Smooth muscle cell (in vitro differentiated cells): ENCODE measurements at regions not wholly inside any gene's neighbourhood (a gene's known extent, or its start where the extent isn't known, plus 50 kb on each side); places are given as distances from the start of the nearest gene placed in this dataset.

Experiments
- DNase-seq: peaks from one replicate; lab custom pipeline; 2025; ENCODE audit not compliant: unreplicated experiment; lab: John Stamatoyannopoulos, UW
- H2AFZ ChIP-seq: fragments of 200-600 bp; sonication (generic); 2 replicates; pipeline ENCODE4 v1.6.0; 2016; ENCODE audit warnings: antibody characterized with exemption, low read depth, mild to moderate bottlenecking
- H3F3A ChIP-seq: fragments of 200-600 bp; sonication (generic); 2 replicates; pipeline ENCODE4 v1.6.0; 2017; ENCODE audit warnings: antibody characterized with exemption, low read depth
- H3K27ac ChIP-seq: fragments of 200-600 bp; sonication (generic); 2 replicates; pipeline ENCODE4 v1.5.1; 2016; ENCODE audit warnings: low read depth, mild to moderate bottlenecking
- H3K27me3 ChIP-seq: fragments of 200-600 bp; sonication (generic); 2 replicates; pipeline ENCODE4 v1.6.1; 2016; ENCODE audit warnings: low read depth, mild to moderate bottlenecking
- H3K36me3 ChIP-seq: fragments of 200-600 bp; sonication (generic); 2 replicates; pipeline ENCODE4 v1.5.1; 2016; ENCODE audit warnings: low read depth
- H3K4me1 ChIP-seq: fragments of 200-600 bp; sonication (generic); 2 replicates; pipeline ENCODE4 v1.5.1; 2016; ENCODE audit warnings: low read depth
- H3K4me2 ChIP-seq: fragments of 200-600 bp; sonication (generic); 2 replicates; pipeline ENCODE4 v1.6.0; 2016; ENCODE audit warnings: mild to moderate bottlenecking
- H3K4me3 ChIP-seq: fragments of 200-600 bp; sonication (generic); 2 replicates; pipeline ENCODE4 v1.5.1; 2016; ENCODE audit warnings: mild to moderate bottlenecking
- H3K79me2 ChIP-seq: fragments of 200-600 bp; sonication (generic); 2 replicates; pipeline ENCODE4 v1.6.0; 2016; ENCODE audit warnings: low read depth, mild to moderate bottlenecking
- H3K9ac ChIP-seq: fragments of 200-600 bp; sonication (generic); 2 replicates; pipeline ENCODE4 v1.6.0; 2016; ENCODE audit warnings: low read depth
- H3K9me3 ChIP-seq: fragments of 200-600 bp; sonication (generic); replicated peaks from 2 replicates; pipeline ENCODE4 v1.5.1; 2016; ENCODE audit warnings: low read depth
- H4K20me1 ChIP-seq: fragments of 200-600 bp; sonication (generic); 2 replicates; pipeline ENCODE4 v1.6.0; 2016; ENCODE audit warnings: low read depth
- WGBS: methylation state at CpG from one replicate; pipeline ENCODE4 v1.1.7; 2016; ENCODE audit warnings: low lambda C conversion rate; 5-methylcytosine and 5-hydroxymethylcytosine counted together
- TF ChIP-seq, protein P1 (sequence below): fragments of 200-600 bp; sonication (generic); IDR thresholded peaks from 2 replicates; pipeline ENCODE4 v1.5.1; 2017; ENCODE audit warnings: borderline replicate concordance, mild to moderate bottlenecking, antibody characterized with exemption; ENCODE audit not compliant: insufficient read depth, poor library complexity, severe bottlenecking

DNA sequence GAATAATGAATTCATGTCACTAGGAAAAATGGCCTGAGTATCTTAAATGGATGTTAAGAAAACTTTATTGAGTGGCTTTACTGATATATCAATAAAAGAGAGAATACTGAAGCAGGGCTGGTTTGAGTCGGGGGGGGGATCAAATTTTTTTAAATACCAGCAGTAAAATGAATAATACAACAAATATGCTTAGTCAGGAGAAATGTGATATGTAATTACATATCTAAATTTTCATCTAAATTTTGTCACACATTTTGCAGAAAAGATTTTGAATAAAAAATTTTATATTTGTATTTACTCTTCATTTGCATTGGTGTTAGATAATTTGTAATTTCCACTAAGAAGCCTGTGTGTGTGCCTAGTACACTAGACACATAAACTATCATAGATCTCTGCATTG, 2300.2 kb downstream of the MRPL39 start:
- DNase-seq: no peak
- no peaks in the 10 kb centered on the region for H3K4me1 ChIP-seq
- H3F3A ChIP-seq: no peaks in the 10 kb centered on the region
- H3K79me2 ChIP-seq: no peaks in the 10 kb centered on the region
- no peak overlapping the region for H3K27ac ChIP-seq
- no peaks in the 10 kb centered on the region for H3K9me3 ChIP-seq
- TF ChIP-seq, protein P1, sequence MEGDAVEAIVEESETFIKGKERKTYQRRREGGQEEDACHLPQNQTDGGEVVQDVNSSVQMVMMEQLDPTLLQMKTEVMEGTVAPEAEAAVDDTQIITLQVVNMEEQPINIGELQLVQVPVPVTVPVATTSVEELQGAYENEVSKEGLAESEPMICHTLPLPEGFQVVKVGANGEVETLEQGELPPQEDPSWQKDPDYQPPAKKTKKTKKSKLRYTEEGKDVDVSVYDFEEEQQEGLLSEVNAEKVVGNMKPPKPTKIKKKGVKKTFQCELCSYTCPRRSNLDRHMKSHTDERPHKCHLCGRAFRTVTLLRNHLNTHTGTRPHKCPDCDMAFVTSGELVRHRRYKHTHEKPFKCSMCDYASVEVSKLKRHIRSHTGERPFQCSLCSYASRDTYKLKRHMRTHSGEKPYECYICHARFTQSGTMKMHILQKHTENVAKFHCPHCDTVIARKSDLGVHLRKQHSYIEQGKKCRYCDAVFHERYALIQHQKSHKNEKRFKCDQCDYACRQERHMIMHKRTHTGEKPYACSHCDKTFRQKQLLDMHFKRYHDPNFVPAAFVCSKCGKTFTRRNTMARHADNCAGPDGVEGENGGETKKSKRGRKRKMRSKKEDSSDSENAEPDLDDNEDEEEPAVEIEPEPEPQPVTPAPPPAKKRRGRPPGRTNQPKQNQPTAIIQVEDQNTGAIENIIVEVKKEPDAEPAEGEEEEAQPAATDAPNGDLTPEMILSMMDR: no peak
- H3K9ac ChIP-seq: no peak overlapping the region
- no peaks in the 10 kb centered on the region for H4K20me1 ChIP-seq
- H3K36me3 ChIP-seq: no peaks in the 10 kb centered on the region
- no peaks in the 10 kb centered on the region for H3K27me3 ChIP-seq
- 83% methylated on average over 1 of the region's 1 CpG for WGBS
- no peak overlapping the region for H3K4me2 ChIP-seq
- H3K4me3 ChIP-seq: no peak overlapping the region
- H2AFZ ChIP-seq: no peak overlapping the region

DNA sequence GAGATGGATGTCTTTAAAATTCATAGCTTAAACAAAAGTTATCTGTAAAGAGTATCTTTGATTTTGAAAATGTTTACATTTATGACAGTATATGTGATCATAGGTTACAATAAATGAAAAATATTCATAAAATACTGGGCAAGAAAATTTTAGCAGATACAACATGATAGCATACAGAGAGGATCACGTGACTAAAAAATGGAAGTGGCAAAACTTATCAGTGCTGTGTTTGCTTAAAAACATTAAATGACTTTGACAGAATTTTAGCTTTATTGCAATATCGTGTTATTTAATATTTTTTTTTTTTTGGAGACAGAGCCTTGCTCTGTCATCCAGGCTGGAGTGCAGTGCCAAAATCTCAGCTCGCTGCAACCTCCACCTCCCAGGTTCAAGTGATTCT, 2294.1 kb downstream of the NCAM2 start:
- H3K9ac ChIP-seq: no peak overlapping the region
- H3K27me3 ChIP-seq: no peaks in the 10 kb centered on the region
- H3K79me2 ChIP-seq: no peaks in the 10 kb centered on the region
- H3K36me3 ChIP-seq: no peaks in the 10 kb centered on the region
- no peak overlapping the region for H3K27ac ChIP-seq
- WGBS: 86% methylated on average over 3 of the region's 3 CpGs
- H4K20me1 ChIP-seq: no peaks in the 10 kb centered on the region
- DNase-seq: no peak
- TF ChIP-seq, protein P1: no peak
- no peaks in the 10 kb centered on the region for H3K9me3 ChIP-seq
- no peak overlapping the region for H3K4me3 ChIP-seq
- H3K4me1 ChIP-seq: no peaks in the 10 kb centered on the region
- no peak overlapping the region for H3K4me2 ChIP-seq
- no peaks in the 10 kb centered on the region for H3F3A ChIP-seq
- no peak overlapping the region for H2AFZ ChIP-seq

DNA sequence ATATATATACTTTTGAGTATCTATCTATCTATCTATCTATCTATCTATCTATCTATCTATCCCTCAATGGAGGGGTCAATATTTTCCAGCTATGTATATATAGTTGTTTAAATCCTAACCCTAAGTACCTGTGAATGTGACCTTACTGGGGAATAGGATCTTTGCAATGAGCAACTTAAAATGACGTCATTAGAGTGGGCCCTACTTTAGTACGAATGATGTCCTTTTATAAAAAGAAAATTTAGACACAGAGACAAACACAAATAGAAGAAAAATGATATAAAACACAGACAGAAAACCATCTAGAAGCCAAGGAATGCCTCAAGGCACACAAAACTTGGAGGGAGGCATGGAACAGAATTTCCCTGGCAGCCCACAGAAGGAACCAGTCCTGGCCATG, 2283.7 kb downstream of the NCAM2 start:
- Histone ChIP-seq H4K20me1 (no peaks in the 10 kb centered on the region), H3K4me2 (no peak overlapping the region), H3K27me3 (no peaks in the 10 kb centered on the region), H3K4me3 (no peak overlapping the region), H2AFZ (no peak overlapping the region), H3K9ac (no peak overlapping the region), H3K9me3 (no peaks in the 10 kb centered on the region), H3F3A (no peaks in the 10 kb centered on the region), H3K79me2 (no peaks in the 10 kb centered on the region), H3K4me1 (no peaks in the 10 kb centered on the region), H3K36me3 (no peaks in the 10 kb centered on the region), H3K27ac (no peak overlapping the region)
- WGBS: 86% methylated on average over 2 of the region's 2 CpGs
- no peak for DNase-seq
- TF ChIP-seq, protein P1: no peak

DNA sequence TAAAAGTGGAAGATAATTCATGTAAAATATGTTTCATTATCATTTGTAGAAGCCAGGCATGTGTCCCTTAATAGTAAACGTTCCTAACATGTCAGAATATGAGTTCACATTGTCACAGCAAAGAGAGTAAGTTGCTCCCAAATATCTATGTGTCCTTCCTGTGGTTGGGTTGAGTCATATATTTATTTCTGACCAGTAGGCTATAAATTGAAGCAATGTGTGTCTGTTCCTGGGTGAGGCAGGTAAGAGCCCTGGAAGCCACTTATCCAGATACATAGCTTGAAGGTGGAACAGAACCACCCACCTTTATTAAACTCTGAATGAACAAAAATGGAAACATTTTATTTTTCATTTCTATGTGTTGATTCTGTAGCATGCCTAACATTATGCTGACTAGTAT, 2251.6 kb downstream of the NCAM2 start:
- Histone ChIP-seq H3K27ac (no peak overlapping the region), H3K36me3 (no peaks in the 10 kb centered on the region), H4K20me1 (no peaks in the 10 kb centered on the region), H3K4me2 (no peak overlapping the region), H3K4me1 (no peaks in the 10 kb centered on the region), H3F3A (no peaks in the 10 kb centered on the region), H2AFZ (no peak overlapping the region), H3K4me3 (no peak overlapping the region), H3K9me3 (no peaks in the 10 kb centered on the region), H3K27me3 (no peaks in the 10 kb centered on the region), H3K9ac (no peak overlapping the region), H3K79me2 (no peaks in the 10 kb centered on the region)
- no peak for DNase-seq
- TF ChIP-seq, protein P1: no peak
- 75% methylated on average over 1 of the region's 1 CpG for WGBS
